ENCODE measurements at regions not wholly inside any gene's neighbourhood (a gene's known extent, or its start where the extent isn't known, plus 50 kb on each side); places are given as distances from the start of the nearest gene placed in this dataset.

DNA sequence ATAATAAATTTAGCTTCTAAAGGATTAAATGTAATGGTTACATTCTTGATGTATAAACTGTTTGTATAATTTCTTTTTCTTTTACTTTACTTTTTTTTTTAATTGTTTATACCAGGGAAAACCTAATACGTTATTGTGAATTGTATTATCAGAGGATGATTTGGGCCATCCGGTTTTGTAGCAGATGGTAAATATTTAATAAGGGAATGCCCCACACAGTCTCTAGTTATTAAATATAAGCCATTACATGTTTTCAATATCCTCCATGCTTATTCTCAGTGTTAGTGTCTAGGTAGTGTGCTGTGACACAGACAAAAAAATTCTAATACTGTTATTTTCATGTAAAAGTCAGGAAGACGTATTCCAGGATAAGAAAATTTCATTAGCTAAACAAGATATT, 553.9 kb downstream of the ZNF804A start:
- no peak for ATAC-seq

DNA sequence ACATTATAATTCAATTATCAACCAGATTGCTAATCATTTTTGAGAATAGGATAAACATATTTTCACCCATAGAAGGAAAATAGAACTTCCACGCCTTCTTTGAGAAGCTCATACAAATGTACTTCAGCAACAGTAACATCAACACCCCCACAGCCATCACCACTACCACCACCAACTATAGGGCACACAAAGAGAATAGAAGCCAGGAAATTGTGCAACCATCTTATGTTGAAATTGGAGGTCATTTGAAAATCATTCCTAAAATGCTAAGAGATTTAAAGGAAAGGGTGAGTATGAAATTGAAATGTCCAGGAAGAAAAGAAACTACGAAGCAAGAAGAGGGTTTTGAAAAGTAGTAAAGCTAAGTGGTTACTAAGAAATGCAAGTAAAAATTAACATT, 563.4 kb downstream of the ZNF804A start:
- no peak for ATAC-seq

DNA sequence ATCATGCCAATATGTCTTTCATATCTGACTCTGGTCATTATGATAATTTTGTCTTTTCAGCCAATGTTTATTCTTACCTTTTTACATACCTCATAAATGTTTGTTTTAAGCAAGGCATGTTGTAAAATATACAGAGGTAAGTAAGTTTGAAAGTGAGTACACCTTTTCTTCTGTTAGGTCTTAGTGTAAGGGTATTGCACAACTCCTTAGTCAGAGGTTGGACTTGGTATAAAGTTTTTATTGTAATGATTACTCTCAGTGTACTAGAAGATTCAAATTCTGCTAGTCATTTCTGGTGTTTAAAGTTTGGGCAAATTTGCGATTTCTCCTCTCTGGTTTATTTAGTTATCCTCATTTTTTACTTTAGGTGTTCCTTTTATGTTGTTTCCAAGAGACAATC, 564.3 kb upstream of the FSIP2 start:
- ATAC-seq: no peak

DNA sequence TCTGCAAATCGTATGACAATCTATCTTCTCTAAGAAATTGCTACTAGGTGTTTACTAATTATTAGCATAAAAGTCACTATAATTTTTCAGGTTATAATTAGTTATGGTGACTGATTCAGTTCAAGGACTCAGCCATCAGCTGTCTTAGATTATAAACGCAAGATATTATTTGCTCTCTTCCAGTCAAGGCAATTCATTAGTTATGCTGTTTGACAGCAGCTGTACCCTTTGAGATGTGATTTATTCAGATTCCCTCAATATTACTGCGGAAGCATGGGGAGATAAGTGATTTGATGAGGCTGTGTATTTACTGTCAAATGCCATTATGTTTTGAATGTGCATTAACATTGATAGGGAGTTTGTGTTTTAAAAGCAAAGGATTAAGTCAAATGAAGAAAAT, 558.9 kb upstream of the FSIP2 start:
- no peak for ATAC-seq

DNA sequence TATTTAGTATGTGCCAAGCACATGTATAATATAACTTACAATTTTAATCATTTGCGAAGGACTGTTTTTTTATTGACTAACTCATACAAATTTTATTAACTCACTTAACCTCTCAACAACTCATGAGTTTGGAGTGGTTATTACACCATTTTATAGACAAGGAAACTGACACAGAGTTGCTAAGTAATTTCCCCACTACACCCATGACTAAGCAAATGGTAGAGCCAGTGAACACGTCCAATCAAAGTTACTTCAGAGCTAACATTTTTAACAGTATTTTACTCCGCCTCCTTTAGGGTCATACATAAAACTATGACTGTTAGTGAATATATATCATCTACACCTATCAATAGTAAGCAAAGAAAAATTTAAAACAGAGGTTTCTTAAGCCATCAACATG, 556.7 kb upstream of the FSIP2 start:
- no peak for ATAC-seq

DNA sequence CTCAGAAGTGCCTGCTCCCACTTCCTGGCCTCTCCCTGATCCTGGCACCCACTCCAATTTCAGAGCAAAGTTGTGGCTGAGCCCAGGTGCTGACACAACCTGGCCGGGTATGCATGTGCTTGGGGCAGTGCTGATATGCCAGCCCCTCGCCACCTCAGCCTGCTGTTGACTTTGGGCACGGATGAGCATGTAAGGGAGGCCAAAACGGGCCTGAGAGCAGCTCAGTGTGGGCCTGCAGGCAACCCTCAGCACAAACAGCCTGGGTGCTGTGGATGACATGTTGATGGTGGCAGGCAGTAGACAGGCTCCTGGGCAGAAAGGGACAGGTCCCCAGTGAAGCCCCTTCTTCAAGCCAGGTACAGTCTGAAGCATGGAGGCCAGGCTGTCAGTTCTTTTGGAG, 553.6 kb upstream of the FSIP2 start:
- ATAC-seq: no peak

DNA sequence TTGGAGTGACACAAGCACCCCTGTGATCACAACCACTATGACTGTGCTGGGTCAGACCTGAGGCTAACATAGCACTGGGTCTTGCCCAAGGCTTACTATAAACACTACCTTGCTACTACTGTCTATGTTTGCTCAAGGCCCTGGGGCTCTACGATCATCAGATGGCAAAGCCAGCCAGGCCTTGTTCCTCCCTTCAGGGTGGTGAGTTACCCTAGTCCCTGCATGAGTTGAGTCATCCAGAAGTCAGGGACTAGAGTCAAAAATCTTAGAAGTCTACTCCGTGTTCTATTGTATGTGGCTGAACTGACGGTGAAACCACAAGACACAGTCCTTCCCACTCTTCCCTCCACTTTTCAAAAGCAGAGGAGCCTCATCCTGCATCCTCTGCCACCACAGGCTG, 551.2 kb upstream of the FSIP2 start:
- ATAC-seq: no peak

DNA sequence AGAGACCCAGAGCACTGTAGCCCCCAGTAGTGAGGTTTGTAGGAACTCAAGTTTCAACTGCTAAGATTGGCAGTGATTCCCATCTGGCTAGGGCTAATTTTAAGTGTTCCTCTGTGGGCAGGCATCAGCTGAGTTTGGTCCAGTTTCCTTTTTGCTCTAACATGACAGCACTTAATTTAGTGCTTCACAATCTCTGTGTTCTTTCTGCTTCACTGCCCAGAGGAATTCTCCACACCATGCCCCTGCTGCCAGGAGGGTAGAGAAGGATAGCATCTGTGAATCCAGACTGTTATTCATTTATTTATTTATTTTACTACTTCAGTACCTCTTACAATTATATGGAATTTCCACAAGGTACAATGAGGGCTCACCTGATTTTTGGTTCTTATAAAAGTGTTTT, 549.9 kb upstream of the FSIP2 start:
- no peak for ATAC-seq

DNA sequence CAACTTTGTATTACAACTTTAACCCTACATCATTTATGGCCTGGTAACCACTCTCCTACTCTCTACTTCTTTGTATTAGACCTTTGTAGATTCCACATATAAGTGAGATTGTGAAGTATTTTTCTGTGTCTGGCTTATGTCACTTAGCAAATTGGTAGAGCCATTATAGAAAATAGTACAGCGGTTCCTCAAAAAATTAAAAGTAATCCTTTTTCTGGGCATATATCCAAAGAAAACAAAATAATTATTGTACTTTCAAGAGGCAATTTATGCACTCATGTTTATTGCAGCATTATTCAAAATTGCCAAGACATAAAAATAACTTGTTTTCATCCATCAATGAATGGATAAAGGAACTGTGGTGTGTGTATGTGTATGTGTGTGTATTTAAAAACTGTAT, 537.5 kb upstream of the FSIP2 start:
- no peak for ATAC-seq

DNA sequence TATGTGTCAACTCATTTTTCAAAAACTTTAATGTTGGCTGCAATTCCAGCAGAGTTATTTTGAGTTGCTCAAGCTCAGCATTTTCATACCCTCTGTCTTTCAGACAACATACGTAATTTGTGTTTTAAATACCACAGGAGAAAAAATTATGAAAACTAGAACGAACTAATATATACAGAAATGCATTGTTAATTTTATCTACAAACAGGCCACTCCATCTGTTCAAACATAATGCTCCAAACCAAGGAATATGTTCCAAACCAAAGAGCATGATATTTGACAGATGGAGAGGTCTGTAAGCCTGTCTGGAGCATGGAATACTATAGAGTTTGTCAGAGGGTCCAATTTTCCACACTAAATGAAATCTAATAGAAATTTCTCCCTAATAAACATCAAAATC, 536.2 kb upstream of the FSIP2 start:
- ATAC-seq: no peak

DNA sequence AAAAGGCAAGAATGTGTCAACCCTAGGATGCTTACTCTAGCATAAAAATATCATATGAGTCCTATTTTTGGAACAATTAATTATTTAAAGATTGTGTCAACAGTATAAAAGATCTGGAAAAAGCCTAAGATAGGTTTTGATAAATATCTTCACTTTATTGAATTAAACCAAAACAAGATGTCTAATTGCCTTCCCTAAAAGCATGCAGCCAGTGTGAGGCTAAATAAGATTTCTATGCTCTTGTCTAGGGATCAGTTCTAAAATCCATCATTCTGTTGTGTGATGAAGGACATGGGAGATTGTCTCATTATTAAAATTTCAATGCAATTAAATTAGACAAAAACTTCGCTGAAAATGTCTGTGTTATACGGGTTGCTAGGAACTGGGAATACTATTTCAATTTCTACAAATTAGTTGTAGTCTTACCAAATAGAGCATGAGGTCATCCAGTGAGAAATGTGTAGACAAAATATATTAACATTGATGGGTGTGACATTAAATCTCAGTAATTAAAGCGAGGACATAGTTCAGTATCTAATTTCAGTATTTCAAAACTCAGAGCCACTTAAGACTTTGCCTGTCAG, 535.6 kb upstream of the FSIP2 start:
- no peak for ATAC-seq

DNA sequence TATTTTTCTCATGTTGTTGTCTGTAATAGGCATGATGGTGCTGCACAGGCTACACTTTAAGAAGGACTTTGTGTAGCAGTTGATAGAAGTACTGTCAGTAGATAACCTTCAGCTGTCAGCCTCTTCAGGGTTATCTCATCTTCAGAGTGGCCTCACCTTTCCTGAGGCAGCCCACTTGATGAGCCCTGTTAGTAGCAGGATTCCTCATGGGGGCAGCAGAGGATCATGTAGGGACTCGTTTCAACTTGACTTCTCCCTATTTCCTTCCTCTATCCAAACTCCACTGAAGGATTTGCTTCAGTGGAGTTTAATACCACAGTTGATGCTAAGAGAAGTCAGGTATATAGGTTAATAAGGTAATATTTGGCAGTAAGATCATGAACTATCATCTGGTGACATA, 530.3 kb upstream of the FSIP2 start:
- no peak for ATAC-seq

DNA sequence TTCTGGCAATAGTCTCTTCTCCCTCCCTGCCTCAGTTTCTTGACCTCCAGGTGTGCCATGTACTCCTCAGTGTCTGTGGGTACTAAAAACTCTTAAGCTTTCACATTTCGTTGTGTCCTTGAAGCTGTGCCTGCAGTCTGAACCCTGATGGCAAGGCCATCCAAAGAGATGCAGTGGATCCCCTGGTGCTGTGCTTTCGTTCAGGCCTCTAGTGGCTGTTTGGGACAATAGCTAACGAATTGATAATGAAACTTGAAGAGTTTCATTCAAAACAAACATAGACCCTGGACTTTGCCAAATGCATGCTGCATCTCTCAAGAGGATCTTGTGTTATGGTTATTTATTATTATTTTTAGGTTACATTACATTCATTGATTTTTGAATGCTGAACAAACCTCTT, 523.1 kb upstream of the FSIP2 start:
- ATAC-seq: no peak

DNA sequence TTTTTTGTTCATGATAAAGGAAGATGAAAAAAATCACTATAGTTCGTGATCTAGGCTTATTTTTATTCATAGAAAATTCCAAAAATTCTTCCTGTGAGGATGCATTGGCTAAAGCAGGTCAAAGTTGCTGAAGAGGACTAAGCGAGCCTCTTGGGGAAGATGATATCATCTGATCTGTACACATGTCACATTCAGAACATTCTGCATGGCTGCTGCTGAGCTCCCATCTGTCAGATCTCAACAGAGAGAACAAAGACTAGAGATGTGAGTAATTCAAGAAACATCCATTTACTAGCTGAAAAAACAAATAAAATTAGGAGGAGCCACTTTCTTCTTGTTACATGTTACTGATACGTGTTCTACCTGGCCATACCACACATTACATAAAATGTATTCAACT, 518.6 kb upstream of the FSIP2 start:
- no peak for ATAC-seq

DNA sequence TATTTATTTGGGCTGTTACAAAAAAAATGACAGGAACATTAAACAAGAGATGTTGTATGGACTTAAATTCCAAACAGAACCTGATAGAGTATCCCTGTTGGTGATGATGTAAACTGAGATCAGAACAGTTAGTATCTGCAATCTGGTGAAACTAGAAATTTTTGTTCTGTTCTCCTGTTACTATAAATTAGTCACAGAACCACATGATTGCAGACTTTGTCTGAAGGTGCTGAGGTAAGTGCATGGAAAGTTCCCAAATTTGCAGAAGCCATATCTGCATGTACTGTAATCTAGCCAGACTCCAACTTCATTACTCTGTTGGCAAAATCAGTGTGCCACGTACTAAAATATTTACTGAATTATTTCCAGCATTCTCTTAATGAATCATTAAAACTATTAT, 516.3 kb upstream of the FSIP2 start:
- ATAC-seq: no peak

DNA sequence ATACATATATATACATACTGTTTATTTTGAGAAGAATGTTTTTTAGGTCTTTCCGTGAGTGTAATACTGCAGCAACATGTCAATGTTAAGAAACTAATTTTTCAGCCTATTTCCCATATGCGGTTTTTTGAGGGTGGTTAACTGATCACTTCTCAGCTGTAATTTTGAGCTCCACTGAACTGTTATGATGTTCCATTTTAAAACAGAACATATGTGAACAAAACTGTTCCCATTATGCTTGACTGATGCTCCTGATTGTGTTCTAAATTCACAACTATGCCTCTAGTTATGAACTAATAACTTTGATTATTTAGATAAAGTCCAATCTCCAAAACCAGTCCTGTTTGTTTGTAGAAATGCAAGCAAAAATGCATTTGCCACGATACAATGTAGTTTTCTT, 511.2 kb upstream of the FSIP2 start:
- no peak for ATAC-seq

DNA sequence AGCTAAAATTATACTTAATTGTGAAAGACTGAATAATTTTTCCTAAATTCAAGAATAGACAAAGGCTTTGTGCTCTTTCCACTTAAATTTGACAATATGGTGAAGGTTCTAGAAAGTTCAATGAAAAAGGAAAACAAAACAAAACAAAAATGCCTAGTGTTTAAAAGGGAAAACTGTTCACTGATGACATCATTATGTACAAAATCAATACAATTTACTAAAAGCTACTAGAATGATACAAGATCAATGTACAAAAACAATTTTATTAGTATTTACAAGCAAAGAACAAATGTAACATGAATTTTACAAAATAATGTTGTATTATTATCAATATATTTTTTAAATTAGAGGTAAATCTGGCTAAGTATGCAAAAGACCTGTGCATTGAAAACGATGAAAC, 499.1 kb upstream of the FSIP2 start:
- ATAC-seq: no peak

DNA sequence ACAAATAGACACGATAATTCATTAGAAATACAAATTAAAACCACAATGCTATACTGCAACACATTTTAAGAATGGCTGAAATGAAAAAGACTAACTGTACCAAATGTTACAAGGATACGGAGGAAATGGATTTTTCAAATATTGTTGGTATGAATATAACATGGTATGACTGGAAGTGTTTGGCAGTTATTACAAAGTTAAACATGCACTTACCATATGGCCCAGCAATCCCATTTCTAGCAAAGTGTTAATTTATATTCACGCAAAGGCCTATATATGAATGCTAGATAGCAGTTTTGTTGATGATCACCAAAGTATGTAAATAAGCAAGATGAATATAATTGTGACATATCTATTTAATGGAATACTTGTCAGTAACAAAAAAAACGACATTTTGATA, 497.8 kb upstream of the FSIP2 start:
- no peak for ATAC-seq

DNA sequence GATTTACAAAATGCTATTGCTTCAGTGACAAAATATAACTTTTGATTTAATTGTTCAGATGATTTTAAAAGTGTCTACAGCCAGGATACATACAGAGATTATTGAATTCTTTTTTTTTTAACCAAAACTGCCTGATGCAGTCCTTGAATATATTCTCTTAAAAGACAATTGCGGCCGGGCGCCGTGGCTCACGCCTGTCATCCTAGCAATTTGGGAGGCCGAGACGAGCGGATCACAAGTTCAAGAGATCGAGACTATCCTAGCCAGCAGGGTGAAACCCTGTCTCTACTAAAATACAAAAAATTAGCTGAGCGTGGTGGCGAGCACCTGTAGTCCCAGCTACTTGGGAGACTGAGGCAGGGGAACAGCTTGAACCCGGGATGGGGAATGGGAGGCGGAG, 497.0 kb upstream of the FSIP2 start:
- ATAC-seq: no peak

DNA sequence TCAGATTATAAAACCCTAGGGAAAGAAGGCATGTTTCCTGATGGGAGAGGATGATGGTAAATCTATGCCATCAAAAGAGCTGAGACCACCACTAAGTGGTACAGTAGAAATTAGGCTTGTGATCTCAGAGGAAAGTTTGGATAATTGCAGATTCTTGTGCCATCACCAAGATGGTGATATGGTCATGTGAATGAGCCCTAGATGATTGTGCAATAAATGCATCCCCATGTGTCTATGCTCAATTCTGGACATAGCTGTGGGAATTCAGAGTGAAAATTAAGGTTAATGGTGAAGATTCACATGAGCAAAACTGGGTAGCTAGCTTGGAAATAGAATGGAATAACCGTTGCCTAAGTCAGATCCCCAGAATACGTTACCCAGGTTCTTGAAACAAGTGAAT, 496.1 kb upstream of the FSIP2 start:
- no peak for ATAC-seq

DNA sequence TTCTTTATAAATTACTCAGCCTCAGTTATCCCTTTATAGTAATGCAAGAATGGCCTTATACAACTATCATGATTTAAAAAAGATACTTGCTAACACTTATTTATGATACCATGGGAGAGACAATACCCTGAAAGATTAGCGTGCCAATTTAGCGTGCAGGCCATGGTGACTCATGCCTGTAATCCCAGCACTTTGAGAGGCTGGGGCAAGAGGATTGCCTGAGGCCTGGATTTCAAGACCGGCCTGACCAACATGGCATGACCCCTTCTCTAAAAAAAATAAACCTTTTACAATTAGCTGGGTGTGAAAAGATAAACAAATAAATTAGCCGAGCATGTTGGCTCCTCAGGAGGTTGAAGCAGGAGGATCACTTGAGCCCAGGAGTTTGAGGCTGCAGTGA, 493.4 kb upstream of the FSIP2 start:
- ATAC-seq: no peak

DNA sequence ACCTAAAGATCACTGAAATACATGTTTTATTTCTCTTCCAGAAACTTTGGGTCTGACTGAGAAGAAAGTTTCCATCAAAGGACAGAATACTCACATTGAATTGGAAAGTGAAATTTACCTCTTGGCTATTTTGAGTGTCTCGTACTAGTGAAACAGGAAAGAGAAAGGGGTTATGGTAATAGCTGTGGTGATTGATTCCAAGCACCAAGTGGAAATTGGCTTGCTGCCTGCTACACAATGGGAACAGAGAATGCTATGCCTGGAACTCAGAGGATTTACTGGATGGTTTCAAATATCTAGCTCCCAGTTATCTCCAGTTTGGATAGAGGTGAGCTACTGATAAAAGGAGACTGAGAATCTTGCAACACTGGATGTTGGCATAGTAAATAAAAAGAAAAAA, 492.8 kb upstream of the FSIP2 start:
- no peak for ATAC-seq

DNA sequence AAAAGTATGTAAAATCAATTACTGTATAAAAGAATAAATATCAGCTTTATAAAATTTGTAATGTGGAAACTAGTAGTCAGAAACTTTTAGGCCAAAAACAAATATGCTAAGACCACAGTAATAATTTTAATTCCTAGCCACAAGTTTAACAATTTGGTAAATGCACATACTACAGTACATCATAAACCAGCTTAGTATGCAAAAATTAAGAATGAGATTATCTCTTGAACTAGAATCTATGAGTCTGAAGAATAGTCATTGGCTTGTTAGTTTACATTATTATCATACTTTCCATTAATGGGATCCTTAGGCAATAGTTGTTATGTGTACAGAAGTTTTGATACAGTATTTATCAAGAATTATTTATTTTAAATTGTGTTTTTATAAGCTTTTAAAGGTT, 491.9 kb upstream of the FSIP2 start:
- ATAC-seq: no peak

DNA sequence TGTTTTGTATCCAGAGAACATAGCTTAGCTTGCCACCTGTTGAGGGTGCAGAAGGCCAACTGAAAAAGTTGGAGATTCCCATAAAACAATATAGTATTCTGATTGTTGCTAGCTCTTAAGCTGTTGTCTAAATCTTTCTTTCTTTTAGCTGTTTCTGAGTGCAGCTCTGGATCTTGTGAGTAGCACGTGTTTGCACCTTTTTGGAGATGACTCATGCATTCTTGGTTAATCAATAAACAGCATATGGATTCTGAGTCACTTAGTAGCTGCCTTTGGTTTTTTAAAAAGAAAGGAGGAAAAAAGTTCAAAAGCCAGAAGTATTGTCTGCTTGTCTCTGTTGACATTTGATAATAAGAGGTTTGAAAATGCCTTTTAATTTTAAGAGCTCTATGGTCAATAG, 483.0 kb upstream of the FSIP2 start:
- no peak for ATAC-seq

DNA sequence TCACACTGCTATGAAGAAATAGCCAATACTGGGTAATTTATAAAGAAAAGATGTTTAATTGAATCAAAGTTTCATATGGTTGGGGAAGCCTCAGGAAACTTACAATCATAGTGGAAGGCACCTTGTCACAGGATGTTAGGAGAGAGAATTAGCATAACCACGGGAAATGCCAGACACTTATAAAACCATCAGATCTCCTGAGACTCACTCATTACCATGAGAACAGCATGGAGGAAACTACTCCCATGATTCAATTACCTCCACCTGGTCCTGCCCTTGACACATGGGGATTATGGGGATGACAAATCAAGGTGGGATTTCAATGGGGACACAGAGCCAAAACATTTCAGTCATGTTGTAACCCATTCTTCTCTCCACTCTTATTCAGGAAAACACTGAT, 472.9 kb upstream of the FSIP2 start:
- ATAC-seq: no peak

DNA sequence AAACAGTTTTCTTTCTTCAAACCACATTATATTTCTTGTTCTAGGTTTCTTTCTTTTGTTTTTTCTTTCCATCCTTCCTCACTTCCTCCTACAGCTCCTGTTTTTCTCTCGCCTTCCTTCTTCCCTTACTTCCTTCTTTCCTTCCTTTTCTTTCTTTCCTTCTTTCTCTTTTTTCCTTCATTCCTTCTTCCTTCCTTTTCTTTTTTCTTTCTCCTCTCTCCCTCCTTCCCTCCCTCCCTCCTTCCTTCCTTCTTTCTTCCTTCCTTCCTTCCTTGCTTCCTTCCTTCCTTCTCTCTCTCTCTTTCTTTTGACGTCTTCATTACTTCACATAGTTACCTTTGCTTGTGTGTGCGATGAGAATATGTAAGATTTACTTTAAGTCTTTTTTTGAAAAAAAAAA, 470.0 kb upstream of the FSIP2 start:
- ATAC-seq: no peak

Measured in esophagus mucosa (tissue), 1 donor.